GM21526 (cell line): ENCODE measurements at regions not wholly inside any gene's neighbourhood (a gene's known extent, or its start where the extent isn't known, plus 50 kb on each side); places are given as distances from the start of the nearest gene placed in this dataset.
"Not testable (repeated sequence)": the region's sequence is repeated elsewhere in the genome, so short reads cannot be mapped to it uniquely, and the experiment has no call there.

Experiments used
- ATAC-seq: cut with Tn5 transposase; IDR thresholded peaks from one replicate; pipeline ENCODE4 v1.9.1; 2021; ENCODE audit warnings: moderate library complexity; ENCODE audit not compliant: unreplicated experiment, low FRiP score

GRCh38 chr6:85360794-85361642 lies 88.9 kb upstream of the NT5E start:
- no peak for ATAC-seq

- ATAC-seq = no peak
These were observed 92.2 kb upstream of the NT5E start for GRCh38 chr6:85357651-85358050.

DNA sequence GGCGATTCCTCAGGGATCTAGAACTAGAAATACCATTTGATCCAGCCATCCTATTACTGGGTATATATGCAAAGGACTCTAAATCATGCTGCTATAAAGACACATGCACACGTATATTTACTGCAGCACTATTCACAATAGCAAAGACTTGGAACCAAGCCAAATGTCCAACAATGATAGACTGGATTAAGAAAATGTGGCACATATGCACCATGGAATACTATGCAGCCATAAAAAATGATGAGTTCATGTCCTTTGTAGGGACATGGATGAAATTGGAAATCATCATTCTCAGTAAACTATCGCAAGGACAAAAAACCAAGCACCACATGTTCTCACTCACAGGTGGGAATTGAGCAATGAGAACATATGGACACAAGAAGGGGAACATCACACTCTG lies 93.1 kb upstream of the NT5E start:
- ATAC-seq = not testable (repeated sequence)

GRCh38 chr6:85355816-85356215 lies 94.1 kb upstream of the NT5E start:
- ATAC-seq = no peak

GRCh38 chr6:85354761-85355618 lies 94.9 kb upstream of the NT5E start:
- ATAC-seq = peak; percentile 73

DNA sequence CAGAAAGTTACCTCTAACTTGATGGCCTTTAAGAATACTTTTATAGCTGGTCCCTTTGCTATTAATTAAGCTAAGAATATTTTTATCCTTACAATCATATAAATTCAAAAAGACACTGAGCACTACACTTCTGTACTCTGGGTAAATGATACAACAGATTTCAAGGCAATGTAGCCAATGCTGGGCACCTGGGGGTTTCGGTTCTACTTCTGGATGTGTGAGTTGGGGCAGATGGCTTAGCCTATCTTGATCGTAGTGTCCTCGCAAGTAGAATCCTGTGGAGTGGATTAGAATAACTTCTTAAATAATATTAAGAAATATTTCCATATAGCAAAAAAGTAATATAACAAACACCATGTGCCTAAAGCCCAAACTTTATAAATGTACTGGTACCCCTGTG lies 96.9 kb upstream of the NT5E start:
- ATAC-seq = no peak

GRCh38 chr6:85348643-85349042 lies 101.2 kb upstream of the NT5E start:
- no peak for ATAC-seq

- no peak for ATAC-seq
These were observed 102.1 kb upstream of the NT5E start for GRCh38 chr6:85347812-85348211.

- ATAC-seq = no peak
These were observed 103.7 kb upstream of the NT5E start for GRCh38 chr6:85346196-85346595.

DNA sequence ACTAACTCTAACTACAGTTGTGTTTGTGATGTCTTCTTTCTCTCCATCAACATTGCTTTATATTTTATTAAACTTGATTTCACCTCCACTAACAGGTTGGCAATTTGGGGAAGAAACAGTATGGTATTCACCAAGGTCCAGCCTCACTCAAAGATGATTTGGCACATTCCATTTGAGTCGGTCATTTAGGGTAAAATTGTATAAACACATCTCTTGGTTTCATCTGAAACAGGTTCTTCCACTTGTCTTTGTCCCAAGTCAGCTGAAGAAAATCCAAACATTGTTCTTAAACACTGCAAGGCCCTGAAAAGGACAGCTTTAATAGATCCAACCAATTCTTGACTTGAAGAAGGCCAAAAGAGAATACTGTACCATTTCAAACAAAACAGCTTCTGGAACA lies 104.9 kb upstream of the NT5E start:
- ATAC-seq = no peak

- no peak for ATAC-seq
These were observed 106.5 kb upstream of the NT5E start for GRCh38 chr6:85343428-85343827.

DNA sequence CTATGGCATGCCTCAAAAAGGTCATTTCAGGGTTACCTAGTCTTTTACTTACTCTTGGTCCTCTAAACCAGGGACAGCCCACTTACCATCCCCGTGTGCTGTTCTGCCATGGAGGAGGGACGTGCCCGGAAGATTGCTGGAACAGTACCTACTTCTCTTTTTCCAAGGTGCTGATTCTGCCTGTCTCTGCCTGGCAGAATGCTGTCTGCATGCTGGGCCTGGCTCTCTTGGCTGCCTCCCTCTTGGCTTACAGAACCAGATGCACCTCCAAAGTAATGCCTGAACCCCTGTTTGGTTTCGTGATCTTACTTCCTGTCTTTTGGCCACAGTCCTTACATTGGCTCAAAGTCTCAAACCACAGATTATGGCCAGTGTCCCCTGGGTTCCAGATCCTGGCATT lies 120.7 kb upstream of the NT5E start:
- ATAC-seq = no peak

GRCh38 chr6:85325811-85326210 lies 124.1 kb upstream of the NT5E start:
- ATAC-seq = not testable (repeated sequence)

DNA sequence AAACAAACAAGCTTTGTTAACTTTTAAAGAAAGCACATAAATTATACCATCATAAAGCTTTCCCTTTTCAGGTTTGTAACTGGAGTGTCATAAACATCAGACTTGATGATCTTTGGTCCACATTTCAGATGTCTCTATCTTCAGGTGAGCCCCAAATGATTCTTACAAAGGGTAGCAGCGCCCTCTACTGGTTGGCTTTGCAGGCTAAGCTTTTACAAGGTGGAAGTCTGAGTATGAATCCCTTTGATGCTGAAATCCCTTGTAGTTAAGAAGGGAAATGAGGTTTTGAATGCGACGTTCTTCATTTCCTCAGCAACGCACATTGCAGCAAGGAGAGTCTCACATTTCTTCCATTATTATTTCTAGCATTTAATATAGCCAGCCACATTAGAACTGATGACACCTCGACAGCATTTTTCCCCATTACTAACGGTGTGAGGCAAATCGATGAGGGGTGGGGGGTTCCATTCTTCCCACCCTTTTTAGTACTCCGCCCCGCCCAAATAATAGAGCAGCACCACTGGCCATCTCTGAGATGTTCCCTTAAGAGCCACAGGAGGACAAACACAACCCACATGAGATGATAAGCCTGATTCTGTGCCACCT lies 126.3 kb upstream of the NT5E start:
- peak; percentile 84 for ATAC-seq

DNA sequence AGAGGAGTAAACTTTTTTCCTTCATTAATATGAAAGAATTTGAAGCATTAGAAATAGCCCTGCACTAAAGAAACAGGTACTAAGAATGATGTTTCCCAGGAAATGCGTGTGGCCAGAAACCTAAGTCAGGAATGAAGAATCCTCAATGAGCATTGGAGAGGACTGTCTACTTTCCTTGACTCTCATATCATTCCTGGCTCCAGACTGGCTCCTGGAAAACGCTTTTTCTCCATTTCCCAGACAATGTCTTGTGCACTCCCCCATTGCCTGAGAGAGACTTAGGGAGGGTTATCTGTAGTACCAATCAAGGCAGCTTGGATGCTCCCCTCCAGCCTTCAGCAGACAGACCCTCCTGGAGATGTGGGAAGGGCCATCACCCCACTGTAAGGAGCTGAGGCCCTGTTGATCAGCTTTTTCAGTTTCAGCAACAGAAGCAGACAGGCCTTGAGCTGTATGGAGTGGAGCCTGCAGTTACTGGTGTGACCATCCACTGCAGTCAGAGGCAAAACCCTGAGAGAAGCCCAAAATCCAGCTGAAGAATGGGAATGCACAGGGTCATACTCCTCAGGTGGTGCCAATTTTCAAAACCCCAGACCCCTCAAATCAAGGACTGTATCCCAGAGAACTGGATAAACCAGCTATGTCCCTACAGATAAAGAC lies 127.3 kb upstream of the NT5E start:
- no peak for ATAC-seq

DNA sequence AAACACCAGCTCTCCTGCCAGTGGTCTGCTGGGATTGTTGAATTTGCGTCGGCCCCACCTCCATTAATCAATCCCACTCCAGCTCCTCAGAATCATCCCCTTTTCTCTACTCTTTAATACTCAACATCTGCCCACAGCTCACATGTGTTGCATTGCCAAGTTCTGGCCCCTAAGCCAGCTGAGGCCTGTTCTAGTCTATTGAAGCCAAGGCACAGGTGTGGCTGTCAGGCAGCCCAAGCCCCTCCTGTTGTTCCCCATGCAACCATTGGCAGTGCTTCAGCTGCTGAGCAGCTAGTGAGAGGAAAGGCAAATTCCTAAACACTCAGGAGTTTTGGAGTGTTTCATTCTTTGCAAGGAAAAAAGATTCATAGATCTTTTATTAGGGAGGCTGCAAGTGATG lies 128.0 kb upstream of the NT5E start:
- no peak for ATAC-seq

- no peak for ATAC-seq
These were observed 135.3 kb upstream of the NT5E start for GRCh38 chr6:85314586-85314985.

DNA sequence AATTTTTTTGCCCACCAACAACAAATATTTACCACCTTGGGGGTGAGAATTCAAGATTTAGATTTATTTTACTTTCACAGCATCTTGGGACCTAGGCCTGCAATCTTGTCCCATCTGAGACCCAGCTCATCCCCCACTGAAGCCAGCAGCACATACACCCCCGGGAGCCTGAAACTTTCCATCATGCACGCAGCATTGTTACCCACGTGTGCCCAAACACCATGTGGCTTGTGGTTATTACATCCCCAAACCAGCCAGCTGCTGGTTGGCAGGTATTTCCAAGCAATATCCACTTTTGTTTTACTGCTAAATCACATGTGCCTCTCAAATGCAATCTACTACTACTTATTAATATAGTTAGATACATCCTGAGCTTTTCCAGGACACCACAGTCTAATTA lies 149.3 kb upstream of the NT5E start:
- no peak for ATAC-seq

DNA sequence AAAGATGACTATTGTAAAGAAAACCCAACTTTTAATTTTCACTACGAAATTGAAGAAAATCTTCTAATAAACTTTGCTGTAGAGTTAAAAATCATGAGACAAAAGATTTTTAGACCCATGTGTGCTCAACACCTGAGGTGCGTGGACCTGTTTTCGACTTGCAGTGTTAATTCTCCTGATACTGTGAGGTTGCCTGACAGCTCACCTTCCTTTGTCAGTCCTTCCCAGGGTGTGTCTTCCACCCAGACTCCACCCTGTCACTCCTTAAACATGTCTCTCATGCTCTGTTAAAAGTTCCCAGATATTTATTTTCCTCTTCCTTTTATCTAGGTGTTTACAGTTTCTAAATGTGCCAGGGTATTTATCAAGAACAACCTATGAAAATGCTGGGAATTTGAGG lies 151.3 kb upstream of the NT5E start:
- no peak for ATAC-seq

DNA sequence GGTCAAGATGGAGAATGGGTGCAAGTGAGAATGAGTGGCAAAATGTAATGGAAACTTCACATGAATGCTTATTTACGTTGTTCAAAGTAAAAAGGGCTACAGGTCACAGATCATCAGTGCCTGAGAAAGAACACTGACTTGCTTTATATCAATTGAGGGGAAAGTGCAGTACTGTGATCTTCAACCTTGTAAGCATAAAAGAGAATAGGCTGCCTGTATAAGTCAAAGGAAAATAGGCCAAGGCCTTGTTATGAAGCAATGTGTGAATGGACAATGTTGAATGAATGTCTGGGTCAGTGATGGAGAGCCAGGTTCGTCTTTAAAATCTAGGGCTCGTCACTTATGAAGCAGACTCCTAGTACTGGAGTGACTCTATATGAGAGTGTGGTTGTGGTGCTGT lies 158.6 kb upstream of the NT5E start:
- no peak for ATAC-seq

DNA sequence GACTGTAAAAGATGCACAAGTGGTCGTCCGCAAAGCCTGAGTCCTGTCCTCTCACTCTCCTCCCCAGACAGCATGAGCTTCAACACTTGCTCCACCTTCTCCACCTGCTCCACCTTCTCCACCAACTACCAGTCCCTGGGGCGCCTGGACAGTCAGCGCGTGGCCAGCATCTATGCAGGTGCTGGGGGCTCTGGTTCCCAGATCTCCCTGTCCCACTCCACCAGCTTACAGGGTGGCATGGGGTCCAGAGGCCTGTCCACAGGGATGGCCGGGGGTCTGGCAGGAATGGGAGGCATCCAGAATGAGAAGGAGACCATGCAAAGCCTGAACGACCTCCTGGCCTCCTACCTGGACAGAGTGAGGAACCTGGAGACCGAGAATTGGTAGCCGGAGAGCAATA lies 162.2 kb upstream of the NT5E start:
- ATAC-seq = no peak
